SH-SY5Y (cell line): ENCODE measurements at regions not wholly inside any gene's neighbourhood (a gene's known extent, or its start where the extent isn't known, plus 50 kb on each side); places are given as distances from the start of the nearest gene placed in this dataset.

Experiments
- GATA2 ChIP-seq: IDR thresholded peaks from 2 replicates; pipeline ENCODE4 v1.6.1; 2011; ENCODE audit warnings: mild to moderate bottlenecking, low read depth, low read length
- GATA3 ChIP-seq: IDR thresholded peaks from 2 replicates; pipeline ENCODE4 v1.6.1; 2011; ENCODE audit warnings: low read depth, mild to moderate bottlenecking, low read length, moderate library complexity

DNA sequence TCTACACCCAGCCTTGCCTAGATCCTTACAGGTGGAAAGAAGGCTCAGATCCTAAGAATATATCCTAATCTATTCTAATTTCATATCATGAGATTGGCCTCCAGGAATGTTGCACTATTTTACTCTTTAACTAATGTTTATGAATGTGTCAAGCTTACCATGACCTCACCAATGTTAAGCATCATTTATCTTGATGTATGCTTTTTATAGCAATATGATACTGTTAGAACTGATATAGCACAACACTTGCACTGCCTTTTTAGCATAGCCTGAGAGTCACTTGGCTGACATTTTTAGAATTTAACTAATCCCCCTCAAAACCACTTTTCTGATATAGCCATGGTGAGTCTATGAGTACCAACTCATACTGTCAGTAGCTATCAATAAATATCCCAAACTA, 191.5 kb upstream of the NR2F2 start:
- TF ChIP-seq GATA3 (no peak), GATA2 (no peak)
